AG10803 (cell line): ENCODE measurements at regions not wholly inside any gene's neighbourhood (a gene's known extent, or its start where the extent isn't known, plus 50 kb on each side); places are given as distances from the start of the nearest gene placed in this dataset.

Source experiments
- DNase-seq: peaks from one replicate; pipeline ENCODE4 v3.0.0; 2010; ENCODE audit warnings: low read depth
- H3K4me3 ChIP-seq: 2 replicates; pipeline ENCODE4 v1.5.1; 2011; ENCODE audit warnings: mild to moderate bottlenecking, low read length, control low read depth
- CTCF ChIP-seq: conservative IDR thresholded peaks from 2 replicates; pipeline ENCODE4 v1.5.1; 2011; ENCODE audit warnings: mild to moderate bottlenecking, low read length, control low read depth, inconsistent platforms

- DNase-seq, result no peak
- no peak for TF ChIP-seq CTCF
- H3K4me3 ChIP-seq, result no peak overlapping the region
These were observed 212.3 kb downstream of the RPS12 start for GRCh38 chr6:133026705-133027104.

- H3K4me3 ChIP-seq, result no peak overlapping the region
- DNase-seq, result no peak
- no peak for TF ChIP-seq CTCF
These were observed 207.9 kb upstream of the EYA4 start for GRCh38 chr6:133033263-133033662.

DNA sequence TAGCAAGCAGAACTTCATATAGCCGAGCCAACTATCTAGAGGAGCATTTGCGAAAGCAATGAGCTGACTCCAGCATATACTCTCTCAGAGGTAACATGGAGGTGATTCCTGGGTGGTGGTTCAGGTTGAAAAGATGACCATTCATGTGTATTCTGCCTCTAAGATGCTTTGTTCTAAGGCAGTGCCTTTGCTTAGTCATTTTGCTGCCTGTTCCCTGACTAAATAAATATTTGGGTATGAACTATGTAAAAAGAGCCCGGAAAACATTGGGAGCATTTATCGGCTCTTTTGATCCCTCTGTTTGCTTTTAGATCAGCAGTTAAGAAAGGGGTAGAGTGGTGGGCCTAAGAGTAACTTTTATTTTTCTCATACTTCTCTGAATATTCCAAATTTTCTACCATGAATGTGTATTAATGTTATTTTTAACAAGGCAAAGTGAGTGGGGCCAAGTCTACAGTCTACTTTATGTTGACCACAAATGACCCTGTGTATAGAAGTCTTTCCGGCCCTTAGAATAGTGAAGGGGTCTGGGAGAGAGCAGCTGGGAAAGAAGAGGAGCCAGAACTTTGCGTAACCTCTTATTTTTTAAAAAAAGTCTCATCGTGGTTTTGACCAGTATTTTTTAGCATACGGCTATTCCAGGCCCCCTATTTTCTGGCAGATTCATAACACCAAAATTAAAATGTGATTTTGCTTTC is 206.5 kb upstream of the EYA4 start:
- DNase-seq, result no peak
- TF ChIP-seq CTCF, result no peak
- H3K4me3 ChIP-seq, result no peak overlapping the region

GRCh38 chr6:133040094-133040802 is 200.9 kb upstream of the EYA4 start:
- peak; percentile 37 for TF ChIP-seq CTCF
- no peak overlapping the region for H3K4me3 ChIP-seq
- peak; percentile 1 for DNase-seq

- no peak for DNase-seq
- H3K4me3 ChIP-seq, result no peak overlapping the region
- TF ChIP-seq CTCF, result no peak
These were observed 200.2 kb upstream of the EYA4 start for GRCh38 chr6:133040803-133041419.

DNA sequence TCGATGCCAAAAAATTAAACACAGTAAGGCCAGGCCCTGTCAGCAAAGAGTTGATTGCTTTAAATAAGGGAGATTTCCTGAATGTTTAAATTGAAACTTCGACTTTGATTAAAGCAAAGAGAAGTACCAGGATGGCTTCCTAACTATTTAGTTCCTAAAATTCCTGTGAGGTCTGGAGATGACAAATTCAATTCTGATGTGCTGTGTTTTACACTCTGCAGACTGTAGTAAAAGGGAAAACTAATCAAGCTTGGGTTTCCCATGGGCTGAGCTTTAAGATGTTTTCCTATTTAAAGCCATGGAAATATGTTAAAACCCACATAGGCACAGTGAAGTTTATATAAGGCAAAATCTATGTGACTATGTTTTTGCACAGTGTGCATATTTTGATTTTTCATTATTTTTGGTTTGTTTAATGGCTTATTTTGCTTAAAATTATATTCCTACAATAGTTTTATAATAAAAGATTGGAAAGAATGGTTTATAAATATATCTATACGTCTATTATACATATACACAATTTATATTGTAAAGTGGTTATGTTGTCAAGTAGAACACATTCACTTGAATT is 198.5 kb upstream of the EYA4 start:
- DNase-seq, result no peak
- no peak overlapping the region for H3K4me3 ChIP-seq
- no peak for TF ChIP-seq CTCF
